Keratinocyte (primary cell): ENCODE measurements at regions not wholly inside any gene's neighbourhood (a gene's known extent, or its start where the extent isn't known, plus 50 kb on each side); places are given as distances from the start of the nearest gene placed in this dataset.

Experiments used
- EZH2 ChIP-seq: IDR thresholded peaks from one replicate; pipeline ENCODE4 v1.6.1; 2012; ENCODE audit warnings: inconsistent platforms, mild to moderate bottlenecking, low read length, moderate library complexity
- TF ChIP-seq, protein P1 (sequence below), 3 experiments: IDR thresholded peaks in 1 of 3; conservative IDR thresholded peaks in 1 of 3; optimal IDR thresholded peaks in 1 of 3; 2 replicates in 2 of 3; 3 replicates in 1 of 3; pipeline versions ENCODE3 to v1.5.1; 2011; ENCODE audit warnings: low read length in 3 of 3, mild to moderate bottlenecking in 3 of 3, moderate library complexity in 2 of 3, control low read depth in 1 of 3, inconsistent platforms in 1 of 3; ENCODE audit not compliant: insufficient read depth in 2 of 3; ENCODE audit errors: extremely low read depth in 1 of 3

DNA sequence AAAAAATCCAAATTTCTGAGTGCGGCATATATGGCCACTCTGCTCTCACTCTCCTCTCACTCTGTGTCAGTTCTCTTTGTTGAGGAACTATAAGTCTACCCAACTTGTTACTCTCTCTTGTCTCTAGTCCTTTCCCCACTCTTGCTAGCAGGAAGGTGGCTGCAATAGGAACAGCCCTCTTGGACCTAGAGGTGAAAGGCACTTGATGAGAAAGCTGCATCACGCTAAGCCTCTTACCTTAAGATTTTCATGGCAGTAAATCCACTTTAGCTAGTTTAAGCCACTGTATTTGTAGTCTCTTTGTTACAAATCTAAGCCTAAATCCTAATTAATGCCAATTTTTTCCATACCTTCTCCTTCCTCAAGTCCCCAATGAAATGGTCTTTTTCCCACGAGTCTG, 189.9 kb downstream of the NKX6-1 start:
- no peak for TF ChIP-seq EZH2
- TF ChIP-seq, protein P1, sequence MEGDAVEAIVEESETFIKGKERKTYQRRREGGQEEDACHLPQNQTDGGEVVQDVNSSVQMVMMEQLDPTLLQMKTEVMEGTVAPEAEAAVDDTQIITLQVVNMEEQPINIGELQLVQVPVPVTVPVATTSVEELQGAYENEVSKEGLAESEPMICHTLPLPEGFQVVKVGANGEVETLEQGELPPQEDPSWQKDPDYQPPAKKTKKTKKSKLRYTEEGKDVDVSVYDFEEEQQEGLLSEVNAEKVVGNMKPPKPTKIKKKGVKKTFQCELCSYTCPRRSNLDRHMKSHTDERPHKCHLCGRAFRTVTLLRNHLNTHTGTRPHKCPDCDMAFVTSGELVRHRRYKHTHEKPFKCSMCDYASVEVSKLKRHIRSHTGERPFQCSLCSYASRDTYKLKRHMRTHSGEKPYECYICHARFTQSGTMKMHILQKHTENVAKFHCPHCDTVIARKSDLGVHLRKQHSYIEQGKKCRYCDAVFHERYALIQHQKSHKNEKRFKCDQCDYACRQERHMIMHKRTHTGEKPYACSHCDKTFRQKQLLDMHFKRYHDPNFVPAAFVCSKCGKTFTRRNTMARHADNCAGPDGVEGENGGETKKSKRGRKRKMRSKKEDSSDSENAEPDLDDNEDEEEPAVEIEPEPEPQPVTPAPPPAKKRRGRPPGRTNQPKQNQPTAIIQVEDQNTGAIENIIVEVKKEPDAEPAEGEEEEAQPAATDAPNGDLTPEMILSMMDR (optimal IDR thresholded peaks at IDR 0.05 in 1 of 3, IDR thresholded peaks at IDR 0.05 in 1 of 3, conservative IDR thresholded peaks at IDR 0.05 in 1 of 3; ENCODE audit: extremely low read depth in 1 of 3, insufficient read depth in 2 of 3, low read length in 3 of 3), result no peak
